Keratinocyte (primary cell): ENCODE measurements at regions not wholly inside any gene's neighbourhood (a gene's known extent, or its start where the extent isn't known, plus 50 kb on each side); places are given as distances from the start of the nearest gene placed in this dataset.

Source experiments
- CTCF ChIP-seq, 3 experiments: IDR thresholded peaks in 1 of 3; conservative IDR thresholded peaks in 1 of 3; optimal IDR thresholded peaks in 1 of 3; 2 replicates in 2 of 3; 3 replicates in 1 of 3; pipeline versions ENCODE3 to v1.5.1; 2011; ENCODE audit warnings: low read length in 3 of 3, mild to moderate bottlenecking in 3 of 3, moderate library complexity in 2 of 3, control low read depth in 1 of 3, inconsistent platforms in 1 of 3; ENCODE audit not compliant: insufficient read depth in 2 of 3; ENCODE audit errors: extremely low read depth in 1 of 3
- EZH2 ChIP-seq: IDR thresholded peaks from one replicate; pipeline ENCODE4 v1.6.1; 2012; ENCODE audit warnings: inconsistent platforms, mild to moderate bottlenecking, low read length, moderate library complexity

- TF ChIP-seq CTCF (optimal IDR thresholded peaks at IDR 0.05 in 1 of 3, IDR thresholded peaks at IDR 0.05 in 1 of 3, conservative IDR thresholded peaks at IDR 0.05 in 1 of 3; ENCODE audit: extremely low read depth in 1 of 3, insufficient read depth in 2 of 3, low read length in 3 of 3), result no peak
- TF ChIP-seq EZH2, result no peak
Measured at GRCh38 chr15:77769700-77770099, 137.0 kb upstream of the LINGO1 start.
